ENCODE measurements at regions not wholly inside any gene's neighbourhood (a gene's known extent, or its start where the extent isn't known, plus 50 kb on each side); places are given as distances from the start of the nearest gene placed in this dataset.
"Not testable (repeated sequence)": the region's sequence is repeated elsewhere in the genome, so short reads cannot be mapped to it uniquely, and the experiment has no call there.

- DNase-seq, result no peak
Measured at GRCh38 chr10:120208488-120208887, 248.5 kb upstream of the PLPP4 start.

- no peak for DNase-seq
Measured at GRCh38 chr10:120209124-120209762, 247.8 kb upstream of the PLPP4 start.

- DNase-seq, result no peak
Measured at GRCh38 chr10:120212275-120212674, 244.8 kb upstream of the PLPP4 start.

- not testable (repeated sequence) for DNase-seq
Measured at GRCh38 chr10:120213283-120213682, 243.7 kb upstream of the PLPP4 start.

- DNase-seq, result no peak
Measured at GRCh38 chr10:120217736-120218135, 239.3 kb upstream of the PLPP4 start.

GRCh38 chr10:120221873-120222485, 235.0 kb upstream of the PLPP4 start:
- no peak for DNase-seq

- DNase-seq, result no peak
Measured at GRCh38 chr10:120229641-120230040, 227.4 kb upstream of the PLPP4 start.

GRCh38 chr10:120239695-120240094, 217.3 kb upstream of the PLPP4 start:
- DNase-seq, result not testable (repeated sequence)

GRCh38 chr10:120251821-120252442, 205.1 kb upstream of the PLPP4 start:
- DNase-seq, result no peak

- no peak for DNase-seq
Measured at GRCh38 chr10:120253131-120253530, 203.9 kb upstream of the PLPP4 start.

- no peak for DNase-seq
Measured at GRCh38 chr10:120260456-120260855, 196.6 kb upstream of the PLPP4 start.

- DNase-seq, result no peak
Measured at GRCh38 chr10:120262857-120263547, 194.0 kb upstream of the PLPP4 start.

GRCh38 chr10:120266022-120266421, 191.0 kb upstream of the PLPP4 start:
- DNase-seq, result no peak

GRCh38 chr10:120270906-120271305, 186.1 kb upstream of the PLPP4 start:
- no peak for DNase-seq

- no peak for DNase-seq
Measured at GRCh38 chr10:120271696-120272095, 185.3 kb upstream of the PLPP4 start.

- DNase-seq, result no peak
Measured at GRCh38 chr10:120272350-120272749, 184.7 kb upstream of the PLPP4 start.

GRCh38 chr10:120278069-120278468, 179.0 kb upstream of the PLPP4 start:
- no peak for DNase-seq

GRCh38 chr10:120279196-120279595, 177.8 kb upstream of the PLPP4 start:
- no peak for DNase-seq

- DNase-seq, result no peak
Measured at GRCh38 chr10:120282421-120282820, 174.6 kb upstream of the PLPP4 start.

- DNase-seq, result no peak
Measured at GRCh38 chr10:120282846-120283492, 174.1 kb upstream of the PLPP4 start.

- no peak for DNase-seq
Measured at GRCh38 chr10:120285408-120285807, 171.6 kb upstream of the PLPP4 start.

- no peak for DNase-seq
Measured at GRCh38 chr10:120286280-120286679, 170.7 kb upstream of the PLPP4 start.

GRCh38 chr10:120300513-120300912, 156.5 kb upstream of the PLPP4 start:
- DNase-seq, result no peak
